HEK293T (cell line): ENCODE measurements at regions not wholly inside any gene's neighbourhood (a gene's known extent, or its start where the extent isn't known, plus 50 kb on each side); places are given as distances from the start of the nearest gene placed in this dataset.
"Not testable (repeated sequence)": the region's sequence is repeated elsewhere in the genome, so short reads cannot be mapped to it uniquely, and the experiment has no call there.

Experiments
- CTCF ChIA-PET: fragments of 350-600 bp; formaldehyde crosslinking; extraction: SDS; loops from one replicate; lab custom pipeline; 2021; ENCODE audit warnings: antibody characterized with exemption, inconsistent platforms; lab: Yijun Ruan, JAX
- POLR2A ChIA-PET: fragments of 350-600 bp; formaldehyde crosslinking; extraction: SDS; loops from one replicate; lab custom pipeline; 2020; ENCODE audit warnings: antibody characterized with exemption, inconsistent platforms; lab: Yijun Ruan, JAX
- DNase-seq: peaks from one replicate; pipeline ENCODE4 v3.0.0; 2012; ENCODE audit warnings: mixed read lengths; ENCODE audit errors: extremely low spot score

- CTCF ChIA-PET, DNase-seq, POLR2A ChIA-PET: not testable (repeated sequence)
Observed at GRCh38 chr9:94387338-94388010, 59.0 kb upstream of the NUTM2F start.

GRCh38 chr9:94388011-94388406, 59.6 kb upstream of the NUTM2F start:
- DNase-seq, POLR2A ChIA-PET: not testable (repeated sequence)

GRCh38 chr9:94390425-94391098, 62.1 kb upstream of the NUTM2F start:
- CTCF ChIA-PET, POLR2A ChIA-PET, DNase-seq: not testable (repeated sequence)

More at GRCh38 chr9:94388011-94388406, 59.6 kb upstream of the NUTM2F start:
- CTCF ChIA-PET, result not testable (repeated sequence)

- DNase-seq, POLR2A ChIA-PET, CTCF ChIA-PET: not testable (repeated sequence)
Observed at GRCh38 chr9:94392971-94393624, 64.7 kb upstream of the NUTM2F start.

- POLR2A ChIA-PET, CTCF ChIA-PET, DNase-seq: not testable (repeated sequence)
Observed at GRCh38 chr9:94397766-94398379, 69.4 kb upstream of the NUTM2F start.

- DNase-seq, CTCF ChIA-PET, POLR2A ChIA-PET: not testable (repeated sequence)
Observed at GRCh38 chr9:94400461-94400860, 72.0 kb upstream of the NUTM2F start.

- CTCF ChIA-PET, DNase-seq, POLR2A ChIA-PET: not testable (repeated sequence)
Observed at GRCh38 chr9:94402795-94403194, 74.4 kb upstream of the NUTM2F start.

- POLR2A ChIA-PET, CTCF ChIA-PET, DNase-seq: not testable (repeated sequence)
Observed at GRCh38 chr9:94403571-94403970, 75.1 kb upstream of the NUTM2F start.

GRCh38 chr9:94413665-94414064, 85.2 kb upstream of the NUTM2F start:
- POLR2A ChIA-PET, DNase-seq, CTCF ChIA-PET: not testable (repeated sequence)

GRCh38 chr9:94415111-94415510, 86.7 kb upstream of the NUTM2F start:
- CTCF ChIA-PET, POLR2A ChIA-PET, DNase-seq: not testable (repeated sequence)

GRCh38 chr9:94420098-94420497, 91.7 kb upstream of the NUTM2F start:
- DNase-seq, POLR2A ChIA-PET, CTCF ChIA-PET: not testable (repeated sequence)

- POLR2A ChIA-PET, CTCF ChIA-PET, DNase-seq: not testable (repeated sequence)
Observed at GRCh38 chr9:94421951-94422350, 93.5 kb upstream of the NUTM2F start.

GRCh38 chr9:94425312-94425711, 96.9 kb upstream of the NUTM2F start:
- POLR2A ChIA-PET, CTCF ChIA-PET, DNase-seq: not testable (repeated sequence)

GRCh38 chr9:94437128-94437527, 108.7 kb upstream of the NUTM2F start:
- POLR2A ChIA-PET, CTCF ChIA-PET, DNase-seq: not testable (repeated sequence)

- DNase-seq, CTCF ChIA-PET, POLR2A ChIA-PET: not testable (repeated sequence)
Observed at GRCh38 chr9:94438336-94438735, 109.9 kb upstream of the NUTM2F start.

GRCh38 chr9:94441146-94441545, 112.7 kb upstream of the NUTM2F start:
- DNase-seq, POLR2A ChIA-PET, CTCF ChIA-PET: not testable (repeated sequence)
